GM21723 (cell line): ENCODE measurements at regions not wholly inside any gene's neighbourhood (a gene's known extent, or its start where the extent isn't known, plus 50 kb on each side); places are given as distances from the start of the nearest gene placed in this dataset.

Experiments
- ATAC-seq: cut with Tn5 transposase; IDR thresholded peaks from one replicate; pipeline ENCODE4 v1.9.1; 2021; ENCODE audit warnings: mild to moderate bottlenecking, moderate library complexity; ENCODE audit not compliant: unreplicated experiment

DNA sequence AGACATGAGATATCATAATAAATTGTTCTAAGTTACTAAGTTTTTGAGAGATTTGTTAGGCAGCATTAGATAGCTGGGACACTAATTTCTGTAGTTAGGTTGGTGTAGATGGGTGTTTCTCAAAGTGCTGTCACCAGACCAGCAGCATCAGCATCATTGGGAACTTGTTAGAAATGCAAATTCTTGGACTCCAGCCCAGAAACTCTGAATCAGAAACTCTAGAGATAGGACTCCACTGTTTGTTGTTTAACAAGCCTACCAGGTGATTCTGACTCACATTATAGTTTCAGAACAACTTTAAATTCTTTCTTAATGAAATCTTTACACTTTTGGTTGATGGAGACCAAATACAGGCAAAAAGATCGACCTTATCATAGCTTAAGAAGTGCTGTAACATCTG is 173.7 kb downstream of the PABPC4L start:
- no peak for ATAC-seq

DNA sequence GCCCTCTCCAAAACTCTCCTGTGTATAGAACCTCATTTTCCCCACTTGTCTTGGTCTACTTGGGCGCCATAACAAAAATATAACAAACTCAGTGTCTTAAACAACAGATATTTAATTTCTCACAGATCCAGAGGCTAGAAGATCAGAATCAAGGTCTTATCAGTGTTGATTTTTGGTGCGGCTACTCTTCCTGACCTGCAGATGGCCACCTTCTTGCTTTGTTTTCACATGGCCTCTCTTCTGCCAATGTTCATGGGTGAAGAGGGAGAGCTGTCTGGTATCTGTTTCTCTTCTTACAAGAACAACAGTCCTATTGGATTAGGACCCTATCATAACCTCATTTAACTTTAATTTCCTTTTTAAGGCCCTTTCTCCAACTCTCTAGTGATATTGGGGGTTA is 177.3 kb downstream of the PABPC4L start:
- no peak for ATAC-seq

DNA sequence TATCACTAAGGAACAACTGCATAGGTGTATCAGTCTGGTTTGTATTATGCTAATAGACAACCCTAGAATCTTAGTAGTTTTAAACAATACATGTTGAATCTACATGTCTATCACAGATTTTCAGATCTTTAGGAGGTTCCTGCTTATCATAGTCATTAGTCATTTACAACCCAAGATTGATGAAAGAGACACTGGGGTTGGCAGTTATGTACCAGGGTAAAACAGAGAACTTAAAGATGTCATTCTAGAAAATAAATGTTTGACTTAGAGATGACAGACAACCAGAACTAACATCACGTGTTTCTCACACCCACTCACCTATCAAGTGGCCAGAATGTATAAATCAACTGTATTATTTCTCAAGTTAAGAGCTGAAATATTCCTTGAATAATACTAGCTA is 181.9 kb downstream of the PABPC4L start:
- no peak for ATAC-seq

DNA sequence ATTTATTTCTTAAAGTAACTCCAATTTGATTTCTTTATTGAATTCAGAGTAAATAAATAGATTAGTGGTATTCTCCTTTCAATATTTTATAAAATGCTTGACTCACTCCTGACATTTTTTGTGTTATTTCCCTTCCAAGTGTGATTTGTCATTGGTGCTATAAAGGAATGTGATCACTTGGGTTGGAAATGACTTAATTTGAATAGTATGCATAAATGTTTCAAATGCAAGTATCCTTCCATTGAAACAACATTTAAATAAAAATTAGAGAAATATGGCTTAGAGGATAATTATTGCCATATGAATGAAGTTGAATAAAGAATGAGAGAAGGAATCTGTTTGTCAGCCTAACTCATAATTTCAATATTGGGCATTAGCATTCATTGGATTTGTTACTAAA is 182.7 kb downstream of the PABPC4L start:
- no peak for ATAC-seq

DNA sequence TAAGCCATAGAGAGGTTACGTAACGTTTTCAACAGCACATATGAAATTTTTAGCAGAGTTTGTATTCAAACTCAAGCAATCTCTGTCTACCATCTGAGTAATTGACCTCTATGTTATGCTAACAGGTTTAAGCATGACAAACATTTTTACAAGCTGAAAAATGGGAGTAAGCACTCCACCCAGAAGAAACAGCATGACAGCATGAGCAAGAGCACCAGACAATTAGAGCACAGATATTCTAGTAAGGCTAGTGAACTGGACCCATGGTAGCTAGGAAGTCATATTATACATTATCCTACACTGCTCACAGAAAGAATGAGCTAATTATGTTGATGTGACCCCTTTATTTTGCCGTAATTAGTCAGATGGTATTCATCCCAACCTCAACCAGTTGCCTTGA is 200.5 kb downstream of the PABPC4L start:
- no peak for ATAC-seq

DNA sequence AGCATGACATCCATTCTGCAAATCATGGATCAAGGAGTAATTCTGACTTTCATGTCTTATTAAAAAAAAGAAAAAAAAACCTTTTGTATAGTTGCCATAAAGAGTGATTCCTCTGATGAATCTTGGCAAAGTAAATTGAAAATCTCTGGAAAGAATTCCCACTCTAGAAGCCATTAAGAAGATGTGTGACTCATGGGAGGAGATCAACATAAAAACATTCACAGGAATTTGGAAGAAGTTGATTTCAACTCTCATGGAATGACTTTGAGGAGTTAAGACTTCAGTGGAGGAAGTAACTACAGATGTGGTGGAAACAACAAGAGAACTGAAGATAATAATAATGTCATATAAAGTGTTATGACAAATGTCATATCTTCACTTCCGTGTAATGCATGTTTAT is 204.2 kb downstream of the PABPC4L start:
- no peak for ATAC-seq

DNA sequence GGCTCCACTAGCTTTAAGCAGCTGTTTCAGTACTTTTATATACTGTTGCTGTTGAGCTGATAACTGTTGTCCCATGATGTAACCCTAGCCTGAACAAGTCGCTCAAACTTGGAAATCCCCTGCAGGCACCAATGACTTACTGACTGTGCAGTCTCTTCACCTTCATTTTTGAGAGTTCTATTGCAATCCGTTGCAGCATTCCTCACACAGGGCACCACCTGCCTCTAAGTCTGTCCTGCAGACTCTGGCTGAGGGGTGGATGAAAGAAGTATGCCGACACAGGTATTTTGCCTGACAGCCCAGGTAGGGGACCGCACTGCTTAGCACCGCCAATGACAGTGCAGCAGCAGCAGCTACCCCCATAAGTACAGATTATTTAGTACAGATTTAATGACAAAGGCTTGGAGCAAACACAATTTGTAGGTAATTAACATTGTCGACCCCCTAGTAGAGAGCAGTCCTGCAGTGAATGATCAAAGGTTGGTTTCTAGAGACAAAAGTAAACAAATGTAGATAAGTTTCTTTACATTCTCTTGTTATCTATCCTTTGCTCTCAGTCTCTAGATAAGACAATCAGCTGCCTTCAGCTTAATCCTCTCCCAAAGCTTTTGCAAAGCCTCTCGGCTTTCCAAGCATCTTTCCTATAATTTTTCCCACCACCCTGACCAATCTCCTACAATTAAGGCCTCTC is 205.0 kb downstream of the PABPC4L start:
- no peak for ATAC-seq

DNA sequence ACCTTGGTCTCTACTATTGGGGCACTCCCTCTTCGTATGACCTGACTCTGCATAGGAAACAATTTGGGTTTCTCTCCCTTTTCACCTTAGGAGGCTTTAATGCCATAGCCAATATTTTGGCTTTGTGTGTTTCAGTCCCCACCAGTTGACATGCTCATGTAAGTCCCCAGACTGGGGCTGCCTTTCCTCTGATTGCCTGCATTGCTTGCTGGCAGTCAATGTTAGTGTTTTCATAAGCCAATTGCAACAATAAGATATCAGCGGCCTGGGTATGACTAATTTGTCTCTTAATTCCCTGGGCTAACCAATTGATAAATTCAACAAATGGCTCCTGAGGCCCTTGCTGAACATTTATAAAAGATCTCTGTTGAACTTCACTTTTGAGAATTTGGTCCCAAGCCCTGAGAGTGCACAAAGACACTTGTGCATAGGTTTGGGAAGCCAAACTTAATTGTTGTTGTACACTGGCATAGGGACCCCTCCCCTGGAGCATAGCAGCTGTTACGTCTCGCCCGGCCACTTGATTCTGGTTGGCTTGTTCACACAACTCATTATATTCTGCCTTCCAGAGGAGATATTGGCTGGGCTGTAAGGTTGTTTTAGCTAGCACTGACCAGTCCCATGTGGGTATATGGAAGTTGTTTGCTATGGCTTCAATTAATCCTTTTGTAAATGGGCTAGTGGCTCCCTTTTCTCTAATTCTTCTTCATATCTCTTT is 206.2 kb downstream of the PABPC4L start:
- ATAC-seq: no peak

DNA sequence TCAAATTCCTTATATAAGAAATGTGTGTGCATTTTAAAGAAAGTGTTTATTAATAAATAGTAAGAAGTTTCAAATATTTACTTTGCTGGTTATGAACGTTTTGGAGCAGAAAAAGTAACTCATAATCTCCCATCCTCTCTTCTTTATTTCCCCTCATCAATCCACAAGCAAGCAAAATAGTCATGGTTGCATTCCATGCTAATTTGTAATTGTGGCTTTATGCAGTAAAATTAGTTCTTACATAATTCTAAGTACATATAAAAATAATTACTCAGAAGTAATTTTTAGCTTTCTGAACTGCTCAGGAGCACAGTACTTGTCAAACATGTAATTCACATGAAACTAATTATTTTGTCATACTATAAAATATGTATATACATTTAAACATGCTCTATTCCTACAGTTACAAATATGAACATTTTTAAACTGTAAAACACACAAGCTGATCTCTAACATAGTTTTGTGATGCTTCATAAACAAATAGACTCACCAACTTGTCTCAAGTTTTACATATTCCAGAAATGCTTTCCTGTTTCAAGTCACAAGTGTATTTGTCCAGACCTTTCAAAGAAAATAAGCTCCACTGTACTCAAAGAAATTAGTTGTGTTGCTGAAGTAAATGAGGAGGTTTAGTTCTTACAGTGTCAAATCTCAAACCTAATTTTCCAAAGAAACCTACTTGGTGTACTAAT is 218.9 kb downstream of the PABPC4L start:
- no peak for ATAC-seq

DNA sequence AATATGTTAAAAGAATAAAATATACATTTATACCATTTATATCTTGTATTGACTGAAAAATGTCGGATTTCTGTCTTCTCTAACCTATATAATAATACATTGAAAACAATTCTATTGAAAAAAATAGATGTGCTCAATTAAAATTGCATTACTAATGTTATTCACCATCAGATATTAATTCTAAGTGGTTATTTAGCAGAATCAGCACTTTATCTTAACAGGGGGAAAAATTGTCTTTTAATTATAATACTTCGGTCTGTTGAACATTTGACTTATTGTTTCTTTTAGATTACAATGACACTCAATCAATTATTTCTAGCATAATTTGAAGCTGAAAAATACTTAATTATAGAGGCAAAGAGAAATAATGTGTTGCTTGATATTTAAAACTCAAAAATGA is 220.3 kb downstream of the PABPC4L start:
- no peak for ATAC-seq

DNA sequence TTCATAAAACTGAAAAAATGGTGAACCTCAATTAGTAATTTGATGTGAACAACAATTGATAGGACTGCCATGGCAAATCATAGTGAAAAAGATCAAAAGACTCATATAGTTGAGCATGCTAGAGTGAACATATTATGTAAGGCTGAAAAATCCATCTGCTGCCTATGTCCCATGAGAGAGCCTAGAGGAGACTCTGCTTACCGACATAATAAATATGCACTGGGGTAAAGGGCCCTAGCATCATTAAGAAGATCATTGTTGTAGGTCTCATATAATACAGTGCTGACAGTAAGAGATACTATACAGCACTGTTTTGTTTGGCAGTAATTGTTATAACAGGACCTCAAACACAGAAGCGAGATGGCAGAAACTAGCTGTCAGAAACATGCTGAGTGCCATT is 229.0 kb downstream of the PABPC4L start:
- no peak for ATAC-seq

DNA sequence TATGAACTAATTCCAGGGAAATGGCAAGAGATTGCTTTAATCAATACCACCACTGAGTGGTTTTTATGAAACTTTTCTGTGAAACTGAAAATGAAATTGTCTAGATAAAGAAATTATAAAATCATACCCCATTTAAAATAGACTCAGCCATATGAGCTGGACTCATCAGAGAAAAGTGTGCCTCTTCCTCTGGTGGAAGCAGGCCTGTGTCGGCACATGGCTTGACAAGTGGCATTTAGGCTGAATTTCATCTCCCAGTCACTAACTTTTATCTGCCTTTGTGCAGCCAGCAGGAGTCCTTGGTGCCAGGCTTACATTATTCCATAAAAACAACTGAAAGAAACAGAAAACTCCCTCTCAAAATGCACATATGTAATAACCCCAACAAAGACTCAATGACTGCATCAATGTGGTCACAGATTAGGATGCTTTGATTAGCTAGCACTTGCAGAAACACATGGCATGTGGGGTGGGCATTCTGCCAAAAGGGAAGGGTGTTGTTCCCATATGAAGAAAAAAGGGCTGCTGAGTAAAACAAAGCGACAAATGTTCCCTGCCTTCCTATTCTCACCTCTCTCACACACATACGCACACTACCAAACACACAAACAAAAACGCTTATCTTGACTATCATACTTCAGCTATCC is 232.3 kb downstream of the PABPC4L start:
- no peak for ATAC-seq

DNA sequence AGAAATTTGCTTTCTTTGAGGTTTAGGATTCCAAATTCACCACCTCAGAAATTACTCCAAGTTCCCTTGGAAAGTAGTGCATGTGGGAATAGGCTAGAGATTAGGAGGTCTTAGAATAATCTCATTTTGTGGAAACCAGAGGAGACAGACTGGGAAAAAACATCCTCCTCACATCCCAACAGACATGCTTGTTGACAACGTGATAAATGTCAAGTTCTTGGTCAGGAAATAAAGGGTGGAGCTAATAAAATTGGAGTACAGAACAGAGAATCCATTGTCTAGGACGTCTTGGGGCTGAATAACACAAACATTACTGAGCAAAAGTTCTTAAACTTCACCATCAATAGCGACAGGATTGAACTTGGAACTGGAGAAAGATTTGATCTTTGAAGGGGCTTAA is 233.4 kb downstream of the PABPC4L start:
- ATAC-seq: no peak

DNA sequence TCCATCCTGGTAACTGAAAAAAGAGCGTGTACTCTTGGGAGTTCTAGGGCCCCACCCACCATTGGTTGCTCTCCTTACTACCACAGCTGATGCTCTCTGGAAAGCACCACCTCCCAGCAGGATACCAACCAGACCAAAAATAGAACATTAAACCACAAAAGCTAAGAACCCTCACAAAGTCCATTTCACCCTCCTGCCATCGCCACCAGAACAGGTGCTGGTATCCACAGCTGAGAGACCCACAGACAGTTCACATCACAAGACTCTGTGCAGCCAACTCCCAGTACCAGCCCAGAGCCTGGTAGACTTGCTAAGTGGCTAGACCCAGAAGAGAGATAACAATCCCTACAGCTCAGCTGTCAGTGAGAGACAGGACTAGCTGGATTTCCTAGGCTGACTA is 240.6 kb downstream of the PABPC4L start:
- ATAC-seq: no peak

DNA sequence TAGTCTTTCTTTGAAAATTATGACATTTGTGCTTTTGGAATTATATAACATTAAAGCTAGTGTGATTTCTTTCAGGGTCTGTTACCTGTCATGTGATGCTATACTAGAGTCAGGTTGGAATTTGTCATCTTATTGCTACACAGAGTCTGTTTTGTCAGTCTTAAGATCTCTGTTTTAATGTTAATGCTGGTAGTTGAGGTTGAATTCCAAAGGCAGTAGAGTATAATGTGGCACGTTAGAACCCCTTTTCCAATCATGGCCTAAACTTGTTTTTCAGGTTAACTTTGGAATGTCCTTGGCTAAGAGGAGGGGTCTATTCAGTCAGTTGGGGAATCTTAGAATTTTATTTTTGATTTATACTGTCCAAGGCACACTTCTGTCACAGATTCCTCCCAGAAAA is 258.5 kb downstream of the PABPC4L start:
- no peak for ATAC-seq

DNA sequence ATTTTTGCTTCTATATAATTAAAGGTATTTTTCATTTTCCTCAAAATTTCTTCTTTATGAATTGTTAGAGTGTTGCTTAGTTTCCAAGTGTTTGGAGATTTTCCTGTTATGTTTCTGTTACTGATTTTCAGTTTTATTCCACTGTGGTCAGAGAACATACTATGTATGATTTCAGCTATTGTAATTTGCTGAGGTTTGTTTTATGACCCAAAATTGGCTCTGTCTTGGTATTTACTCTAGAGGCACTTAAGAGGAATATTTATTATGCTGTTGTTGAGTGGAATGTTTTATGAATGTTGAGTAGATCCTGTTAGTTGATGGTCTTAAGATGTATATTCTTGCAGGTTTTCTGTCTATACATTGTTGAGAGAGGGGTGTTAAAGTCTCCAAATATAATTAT is 263.5 kb downstream of the PABPC4L start:
- no peak for ATAC-seq

DNA sequence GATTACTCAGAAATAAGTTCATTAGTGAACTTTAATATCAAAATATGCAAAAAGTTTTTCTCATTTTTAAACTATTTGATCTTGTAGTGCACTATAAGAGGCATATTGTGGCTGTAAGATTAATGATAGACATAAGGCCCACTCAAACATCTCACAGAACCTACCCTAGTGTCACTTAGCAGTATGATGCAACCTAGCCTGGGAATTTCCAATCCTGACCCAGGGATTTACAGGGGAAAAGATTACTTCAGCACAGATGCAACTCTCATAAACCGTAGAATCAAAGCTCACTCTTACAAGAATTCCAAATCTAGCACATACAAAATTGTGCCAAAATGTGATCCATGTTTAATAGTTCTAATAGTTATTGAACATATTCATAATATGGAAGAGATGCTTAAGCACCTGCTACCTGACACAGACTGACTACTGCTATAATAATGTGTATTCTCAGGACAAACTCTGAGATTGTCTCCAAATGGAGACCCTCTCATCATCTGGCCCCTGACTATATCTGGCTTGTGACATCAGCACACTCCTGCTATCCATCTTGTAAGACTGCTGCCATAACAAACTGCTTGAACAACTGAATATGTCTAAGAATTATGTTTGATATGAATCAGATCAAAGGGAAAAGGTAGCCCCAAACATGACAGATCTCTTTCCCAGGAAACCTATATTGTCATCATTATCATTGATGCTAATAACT is 271.9 kb downstream of the PABPC4L start:
- ATAC-seq: no peak

DNA sequence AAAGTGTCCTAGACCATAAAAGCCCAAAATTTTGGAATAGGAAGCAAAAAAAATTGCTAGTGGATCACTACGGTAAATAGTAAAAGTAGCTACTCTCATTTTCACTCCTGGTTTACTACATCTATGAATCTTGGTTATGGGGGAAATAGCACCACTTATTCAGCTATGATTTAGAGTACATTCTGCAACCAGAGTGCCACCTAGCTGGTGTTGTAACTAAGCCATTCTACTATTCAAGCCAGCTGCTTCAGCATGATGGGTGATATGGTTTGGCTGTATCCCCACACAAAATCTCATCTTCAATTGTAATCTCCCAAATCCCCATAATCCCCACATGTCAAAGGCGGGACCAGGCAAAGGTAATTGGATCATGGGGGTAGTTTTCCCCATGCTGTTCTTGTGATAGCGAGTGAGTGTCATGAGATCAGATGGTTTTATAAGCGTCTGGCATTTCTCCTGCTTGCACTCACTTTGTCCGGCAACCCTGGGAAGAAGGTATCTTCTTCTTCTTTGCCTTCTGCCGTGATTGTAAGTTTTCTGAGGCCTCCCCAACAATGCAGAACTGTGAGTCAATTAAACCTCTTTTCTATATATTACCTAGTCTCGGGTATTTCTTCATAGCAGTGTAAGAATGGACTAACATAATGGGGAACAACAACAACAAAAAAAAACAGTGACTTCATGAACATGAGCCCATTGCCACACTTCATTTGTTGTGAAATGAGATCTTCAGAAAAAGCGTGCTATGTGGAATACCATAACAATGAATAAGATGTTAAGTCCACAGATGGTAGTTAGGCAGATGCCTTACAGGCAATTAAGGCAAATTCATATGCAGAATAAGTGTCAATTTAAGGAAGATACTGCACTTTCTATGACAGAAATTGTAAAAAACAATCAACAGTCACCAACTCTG is 280.1 kb downstream of the PABPC4L start:
- ATAC-seq: no peak

DNA sequence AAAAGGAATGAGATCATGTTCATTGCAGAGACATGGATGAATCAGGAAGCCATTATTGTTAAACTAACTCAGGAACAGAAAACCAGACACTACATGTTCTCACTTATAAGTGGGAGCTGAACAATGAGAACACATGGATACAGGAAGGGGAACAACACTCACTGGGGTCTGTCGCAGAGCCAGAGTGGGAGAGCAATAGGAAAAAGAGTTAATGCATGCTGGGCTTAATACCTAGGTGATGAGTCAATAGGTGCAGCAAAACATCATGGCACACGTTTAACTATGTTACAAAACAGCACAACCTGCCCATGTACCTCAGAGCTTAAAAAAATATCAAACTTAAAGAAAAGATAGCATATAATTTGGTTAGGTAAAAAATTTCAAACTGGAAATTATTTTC is 281.4 kb downstream of the PABPC4L start:
- ATAC-seq: no peak

DNA sequence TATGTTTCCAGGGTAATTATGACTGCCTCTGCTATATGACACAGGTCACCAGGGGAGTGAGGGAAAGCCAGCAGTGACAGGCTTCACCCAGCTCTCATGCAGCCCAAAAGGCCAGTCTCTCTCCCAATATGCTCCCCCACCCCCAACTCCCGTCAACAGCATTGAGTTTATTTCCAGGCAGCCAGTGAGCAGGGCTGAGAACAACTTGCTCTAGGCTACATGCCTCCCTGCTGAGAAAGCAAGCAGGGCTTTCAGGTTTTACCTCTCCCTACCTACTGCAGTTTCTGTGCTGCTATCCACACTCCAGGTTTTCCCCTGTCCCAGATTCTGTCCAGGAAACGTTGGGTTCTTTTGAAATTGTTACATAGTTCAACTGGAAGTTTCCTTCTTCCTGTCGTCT is 291.4 kb downstream of the PABPC4L start:
- ATAC-seq: no peak
